GM10266 (cell line): ENCODE measurements at regions not wholly inside any gene's neighbourhood (a gene's known extent, or its start where the extent isn't known, plus 50 kb on each side); places are given as distances from the start of the nearest gene placed in this dataset.

Source experiments
- DNase-seq: peaks from one replicate; pipeline ENCODE4 v3.0.0; 2012; ENCODE audit errors: extremely low spot score
- CTCF ChIP-seq: IDR thresholded peaks from 2 replicates; pipeline ENCODE4 v1.5.1; 2012; ENCODE audit warnings: mild to moderate bottlenecking, low read depth; ENCODE audit not compliant: control insufficient read depth, insufficient read depth; ENCODE audit errors: missing control alignments

- DNase-seq, result no peak
- TF ChIP-seq CTCF, result no peak
These were observed 185.2 kb downstream of the SHOX2 start for GRCh38 chr3:157920822-157921700.

- TF ChIP-seq CTCF, result no peak
- no peak for DNase-seq
These were observed 186.8 kb downstream of the SHOX2 start for GRCh38 chr3:157919319-157919887.

- TF ChIP-seq CTCF, result no peak
- no peak for DNase-seq
These were observed 187.8 kb downstream of the SHOX2 start for GRCh38 chr3:157918402-157918801.

- DNase-seq, result no peak
These were observed 189.5 kb downstream of the SHOX2 start for GRCh38 chr3:157916672-157917071.

GRCh38 chr3:157914882-157915281 is 191.3 kb downstream of the SHOX2 start:
- DNase-seq, result no peak
- TF ChIP-seq CTCF, result no peak

More at GRCh38 chr3:157916672-157917071, 189.5 kb downstream of the SHOX2 start:
- no peak for TF ChIP-seq CTCF

GRCh38 chr3:157913741-157914150 is 192.5 kb downstream of the SHOX2 start:
- no peak for TF ChIP-seq CTCF
- DNase-seq, result no peak
